ENCODE measurements at regions not wholly inside any gene's neighbourhood (a gene's known extent, or its start where the extent isn't known, plus 50 kb on each side); places are given as distances from the start of the nearest gene placed in this dataset.

DNA sequence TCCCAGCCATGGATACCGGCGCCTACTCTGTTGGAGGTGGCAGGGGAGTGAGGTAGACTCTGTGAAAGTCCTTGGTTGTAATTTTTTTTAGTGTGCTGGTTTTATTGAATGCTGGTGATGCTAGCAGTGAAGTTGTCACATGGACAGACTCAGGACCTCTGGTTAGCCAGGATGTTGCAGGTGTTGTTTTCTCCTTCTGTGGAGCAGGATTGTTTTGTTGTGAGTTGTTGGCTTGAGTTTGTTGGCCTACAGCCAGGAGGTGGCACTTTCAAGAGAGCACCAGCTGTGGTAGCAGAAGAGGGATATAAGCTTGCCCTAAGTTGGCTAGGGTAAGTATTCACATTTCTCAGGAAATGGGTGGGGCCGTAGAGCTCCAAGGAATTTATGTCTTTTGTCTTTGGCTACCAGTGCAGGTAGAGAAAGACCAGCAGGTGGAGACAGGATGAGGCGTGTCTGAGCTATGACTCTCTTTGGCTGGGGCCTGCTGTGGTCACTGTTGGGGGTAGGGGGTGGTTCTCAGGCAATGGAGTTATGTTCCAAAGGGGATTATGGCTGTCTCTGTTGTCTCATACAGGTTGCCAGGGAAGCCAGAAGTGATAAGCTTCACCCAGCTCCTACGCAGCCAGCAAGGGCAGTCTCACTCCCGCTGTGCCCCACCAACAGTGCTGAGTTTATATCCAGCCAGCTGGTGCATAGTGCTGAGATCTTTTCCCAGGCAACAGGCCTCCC lies 248.7 kb downstream of the TAF11L14 start:
- H3K4me1 ChIP-seq (replicated peaks in 1 of 2), result no peaks in the 10 kb centered on the region
- intact Hi-C loops (cut with DNase I), result no loop called here
- H3K9me3 ChIP-seq (replicated peaks in 1 of 3), result no peaks in the 10 kb centered on the region
- no peak overlapping the region for H3K27ac ChIP-seq
- no peak for TF ChIP-seq POLR2A (IDR thresholded peaks at IDR 0.05)
- TF ChIP-seq, protein P1, sequence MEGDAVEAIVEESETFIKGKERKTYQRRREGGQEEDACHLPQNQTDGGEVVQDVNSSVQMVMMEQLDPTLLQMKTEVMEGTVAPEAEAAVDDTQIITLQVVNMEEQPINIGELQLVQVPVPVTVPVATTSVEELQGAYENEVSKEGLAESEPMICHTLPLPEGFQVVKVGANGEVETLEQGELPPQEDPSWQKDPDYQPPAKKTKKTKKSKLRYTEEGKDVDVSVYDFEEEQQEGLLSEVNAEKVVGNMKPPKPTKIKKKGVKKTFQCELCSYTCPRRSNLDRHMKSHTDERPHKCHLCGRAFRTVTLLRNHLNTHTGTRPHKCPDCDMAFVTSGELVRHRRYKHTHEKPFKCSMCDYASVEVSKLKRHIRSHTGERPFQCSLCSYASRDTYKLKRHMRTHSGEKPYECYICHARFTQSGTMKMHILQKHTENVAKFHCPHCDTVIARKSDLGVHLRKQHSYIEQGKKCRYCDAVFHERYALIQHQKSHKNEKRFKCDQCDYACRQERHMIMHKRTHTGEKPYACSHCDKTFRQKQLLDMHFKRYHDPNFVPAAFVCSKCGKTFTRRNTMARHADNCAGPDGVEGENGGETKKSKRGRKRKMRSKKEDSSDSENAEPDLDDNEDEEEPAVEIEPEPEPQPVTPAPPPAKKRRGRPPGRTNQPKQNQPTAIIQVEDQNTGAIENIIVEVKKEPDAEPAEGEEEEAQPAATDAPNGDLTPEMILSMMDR (IDR thresholded peaks at IDR 0.05), result no peak
- DNase-seq, result no peak
- no peaks in the 10 kb centered on the region for H3K36me3 ChIP-seq (replicated peaks in 1 of 2)
- no peaks in the 10 kb centered on the region for H3K27me3 ChIP-seq
- whole genome bisulfite sequencing, 4 donors, result 74 to 82% (median 75%) methylated on average over 6 of the region's 6 CpGs
- H3K4me3 ChIP-seq, result no peak overlapping the region

DNA sequence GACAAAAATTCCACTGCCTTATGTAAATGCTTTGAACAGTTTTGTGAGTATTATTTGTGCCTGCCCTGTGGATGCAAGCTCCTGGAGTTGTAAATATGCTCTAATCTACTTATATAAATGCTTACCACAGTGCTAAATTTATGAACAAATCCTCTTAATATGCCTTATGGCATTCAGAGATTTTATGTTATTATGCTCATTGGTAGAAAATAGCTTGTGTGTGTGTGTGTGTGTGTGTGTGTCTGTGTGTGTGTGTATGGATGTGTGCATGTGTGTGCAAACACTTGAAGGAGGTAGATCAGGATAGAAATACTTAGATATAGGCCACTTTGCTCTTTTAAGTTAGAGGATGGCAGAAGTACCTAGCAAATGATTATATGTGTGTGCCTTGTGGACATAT lies 253.9 kb downstream of the TAF11L14 start:
- no peaks in the 10 kb centered on the region for H3K27me3 ChIP-seq
- intact Hi-C loops (cut with DNase I), result no loop called here
- H3K9me3 ChIP-seq (replicated peaks in 1 of 3), result no peaks in the 10 kb centered on the region
- no peaks in the 10 kb centered on the region for H3K4me1 ChIP-seq (replicated peaks in 1 of 2)
- TF ChIP-seq, protein P1 (IDR thresholded peaks at IDR 0.05), result no peak
- TF ChIP-seq POLR2A (IDR thresholded peaks at IDR 0.05), result no peak
- no peak overlapping the region for H3K27ac ChIP-seq
- DNase-seq, result no peak
- no peaks in the 10 kb centered on the region for H3K36me3 ChIP-seq (replicated peaks in 1 of 2)
- H3K4me3 ChIP-seq, result no peak overlapping the region

DNA sequence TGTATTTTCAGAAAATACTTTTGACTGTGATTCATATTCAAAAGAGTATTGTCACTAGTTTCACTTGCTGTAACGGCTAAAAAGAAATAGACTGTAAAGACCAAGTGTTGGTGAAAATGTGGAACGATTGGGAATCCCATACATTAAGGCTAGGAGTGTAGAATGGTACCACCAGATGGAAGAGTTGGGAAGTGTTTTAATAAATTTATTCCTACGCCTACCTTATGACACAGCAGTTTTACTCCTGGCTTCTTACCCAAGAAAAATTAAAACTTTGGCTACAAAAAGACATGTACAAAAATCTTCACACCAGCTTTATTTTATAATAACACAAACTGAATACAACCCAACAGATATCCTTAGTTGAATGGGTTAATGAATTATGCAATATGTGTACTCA lies 256.2 kb downstream of the TAF11L14 start:
- no peak overlapping the region for H3K27ac ChIP-seq
- no peaks in the 10 kb centered on the region for H3K9me3 ChIP-seq (replicated peaks in 1 of 3)
- H3K4me3 ChIP-seq, result no peak overlapping the region
- TF ChIP-seq, protein P1 (IDR thresholded peaks at IDR 0.05), result no peak
- no peak for TF ChIP-seq POLR2A (IDR thresholded peaks at IDR 0.05)
- 73 to 80% (median 76%) methylated on average over 3 of the region's 3 CpGs for WGBS, 4 donors
- H3K4me1 ChIP-seq (replicated peaks in 1 of 2), result no peaks in the 10 kb centered on the region
- no peaks in the 10 kb centered on the region for H3K36me3 ChIP-seq (replicated peaks in 1 of 2)
- H3K27me3 ChIP-seq, result no peaks in the 10 kb centered on the region
- intact Hi-C loops (cut with DNase I), result no loop called here
- DNase-seq, result no peak

DNA sequence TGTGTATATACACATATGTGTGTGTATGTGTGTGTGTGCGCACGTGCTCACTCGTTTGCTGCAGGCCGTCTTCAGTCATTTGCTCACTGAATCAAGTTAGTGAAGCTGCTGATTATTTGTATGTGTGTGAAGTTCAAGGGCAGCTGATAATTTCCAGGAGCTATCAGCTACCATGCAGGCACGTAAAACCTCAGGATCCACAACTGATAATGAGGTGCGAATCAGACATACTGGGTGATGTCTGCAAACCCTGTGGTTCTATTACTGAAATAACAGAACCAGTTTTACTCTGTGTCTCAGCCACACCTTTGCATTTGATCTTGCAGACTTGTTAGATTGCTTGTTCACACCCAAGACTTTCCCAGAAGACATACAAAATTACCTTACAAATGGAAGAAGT lies 257.6 kb downstream of the TAF11L14 start:
- Histone ChIP-seq H3K4me1 (replicated peaks in 1 of 2) (no peaks in the 10 kb centered on the region), H3K4me3 (no peak overlapping the region), H3K27ac (no peak overlapping the region), H3K9me3 (replicated peaks in 1 of 3) (no peaks in the 10 kb centered on the region), H3K27me3 (no peaks in the 10 kb centered on the region), H3K36me3 (replicated peaks in 1 of 2) (no peaks in the 10 kb centered on the region)
- intact Hi-C loops (cut with DNase I), result no loop called here
- TF ChIP-seq, protein P1 (IDR thresholded peaks at IDR 0.05), result no peak
- no peak for TF ChIP-seq POLR2A (IDR thresholded peaks at IDR 0.05)
- WGBS, 4 donors, result 63 to 70% (median 65%) methylated on average over 6 of the region's 6 CpGs
- no peak for DNase-seq

All from adrenal gland (tissue), 9 donors.